A549 (cell line): ENCODE measurements at regions not wholly inside any gene's neighbourhood (a gene's known extent, or its start where the extent isn't known, plus 50 kb on each side); places are given as distances from the start of the nearest gene placed in this dataset.

Experiments used
- BHLHE40 ChIP-seq: IDR thresholded peaks from 2 replicates; pipeline ENCODE4 v1.6.1; 2012; ENCODE audit warnings: low read depth, low read length, inconsistent platforms
- CBX2 ChIP-seq: fragments of 200-600 bp; sonication (generic); IDR thresholded peaks from 2 replicates; pipeline ENCODE4 v1.6.1; 2016; ENCODE audit warnings: low read depth, mild to moderate bottlenecking, borderline replicate concordance
- CBX8 ChIP-seq: fragments of 200-600 bp; sonication (generic); IDR thresholded peaks from 2 replicates; pipeline ENCODE4 v1.6.1; 2016
- CEBPB ChIP-seq, 2 experiments: fragments of >200 bp in 1 of 2; sonication (Bioruptor Twin) in 1 of 2; formaldehyde crosslinking in 1 of 2; IDR thresholded peaks; 2 replicates each; pipeline ENCODE4 v1.6.1; 2012 to 2016
- CHD2 ChIP-seq: fragments of 150-350 bp; IDR thresholded peaks from 2 replicates; pipeline ENCODE4 v1.6.1; 2014; ENCODE audit warnings: low read length; ENCODE audit not compliant: partially characterized antibody
- EHF ChIP-seq: fragments of 250-450 bp; sonication (Bioruptor Pico); IDR thresholded peaks from 2 replicates; pipeline ENCODE4 v1.5.0; 2020; ENCODE audit warnings: mild to moderate bottlenecking
- HES2 ChIP-seq: fragments of >200 bp; sonication (Bioruptor Twin); formaldehyde crosslinking; IDR thresholded peaks from 2 replicates; pipeline ENCODE4 v1.6.1; 2016
- MAFK ChIP-seq: fragments of 450-650 bp; IDR thresholded peaks from 2 replicates; pipeline ENCODE4 v1.6.1; 2014; ENCODE audit not compliant: partially characterized antibody
- NFE2L2 ChIP-seq: fragments of 150-350 bp; conservative IDR thresholded peaks from 2 replicates; pipeline ENCODE4 v1.6.1; 2014; ENCODE audit warnings: low read length
- NR3C1 ChIP-seq: fragments of >200 bp; sonication (Bioruptor Twin); formaldehyde crosslinking; IDR thresholded peaks from 3 replicates; pipeline ENCODE4 v1.6.1; 2017
- POLR2A ChIP-seq: IDR thresholded peaks from 2 replicates; pipeline ENCODE4 v1.6.1; 2012; ENCODE audit warnings: mild to moderate bottlenecking, low read length
- RCOR1 ChIP-seq: fragments of 150-350 bp; IDR thresholded peaks from 2 replicates; pipeline ENCODE4 v1.6.1; 2014; ENCODE audit warnings: antibody characterized with exemption, low read length, low read depth
- TF ChIP-seq, protein P1 (sequence below): fragments of >200 bp; sonication (Bioruptor Twin); formaldehyde crosslinking; IDR thresholded peaks from 3 replicates; pipeline ENCODE4 v1.5.1; 2016

- no peak for TF ChIP-seq CBX8
- TF ChIP-seq, protein P1, sequence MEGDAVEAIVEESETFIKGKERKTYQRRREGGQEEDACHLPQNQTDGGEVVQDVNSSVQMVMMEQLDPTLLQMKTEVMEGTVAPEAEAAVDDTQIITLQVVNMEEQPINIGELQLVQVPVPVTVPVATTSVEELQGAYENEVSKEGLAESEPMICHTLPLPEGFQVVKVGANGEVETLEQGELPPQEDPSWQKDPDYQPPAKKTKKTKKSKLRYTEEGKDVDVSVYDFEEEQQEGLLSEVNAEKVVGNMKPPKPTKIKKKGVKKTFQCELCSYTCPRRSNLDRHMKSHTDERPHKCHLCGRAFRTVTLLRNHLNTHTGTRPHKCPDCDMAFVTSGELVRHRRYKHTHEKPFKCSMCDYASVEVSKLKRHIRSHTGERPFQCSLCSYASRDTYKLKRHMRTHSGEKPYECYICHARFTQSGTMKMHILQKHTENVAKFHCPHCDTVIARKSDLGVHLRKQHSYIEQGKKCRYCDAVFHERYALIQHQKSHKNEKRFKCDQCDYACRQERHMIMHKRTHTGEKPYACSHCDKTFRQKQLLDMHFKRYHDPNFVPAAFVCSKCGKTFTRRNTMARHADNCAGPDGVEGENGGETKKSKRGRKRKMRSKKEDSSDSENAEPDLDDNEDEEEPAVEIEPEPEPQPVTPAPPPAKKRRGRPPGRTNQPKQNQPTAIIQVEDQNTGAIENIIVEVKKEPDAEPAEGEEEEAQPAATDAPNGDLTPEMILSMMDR: no peak
- no peak for TF ChIP-seq EHF (CRISPR knock-in tag)
- TF ChIP-seq POLR2A: no peak
- no peak for TF ChIP-seq CEBPB (IDR thresholded peaks at IDR 0.05)
- TF ChIP-seq HES2: no peak
- TF ChIP-seq NFE2L2: no peak
- no peak for TF ChIP-seq NR3C1
- TF ChIP-seq BHLHE40: no peak
- TF ChIP-seq CHD2: no peak
- TF ChIP-seq RCOR1: no peak
- TF ChIP-seq CBX2: no peak
- TF ChIP-seq MAFK: no peak
Observed at GRCh38 chr1:83704350-83704749, 294.6 kb downstream of the TTLL7 start.
